IMR-90 (cell line): ENCODE measurements at regions not wholly inside any gene's neighbourhood (a gene's known extent, or its start where the extent isn't known, plus 50 kb on each side); places are given as distances from the start of the nearest gene placed in this dataset.

ENCODE experiments used
- BHLHE40 ChIP-seq: fragments of 150-350 bp; IDR thresholded peaks from 2 replicates; pipeline ENCODE4 v1.6.1; 2016; ENCODE audit warnings: mild to moderate bottlenecking, low read depth, low read length
- CTCF ChIP-seq: conservative IDR thresholded peaks from 2 replicates; pipeline ENCODE4 v1.5.1; 2012; ENCODE audit warnings: mild to moderate bottlenecking, low read depth, low read length, improper control_type of control experiment
- MAFK ChIP-seq: IDR thresholded peaks from 2 replicates; pipeline ENCODE4 v1.6.1; 2012; ENCODE audit warnings: low read depth, low read length, improper control_type of control experiment
- POLR2A ChIP-seq: IDR thresholded peaks from 2 replicates; pipeline ENCODE4 v1.6.1; 2012; ENCODE audit warnings: mild to moderate bottlenecking, low read depth, low read length
- RAD21 ChIP-seq: IDR thresholded peaks from 2 replicates; pipeline ENCODE4 v1.6.1; 2012; ENCODE audit warnings: low read length, improper control_type of control experiment
- SMC3 ChIP-seq: fragments of 150-350 bp; IDR thresholded peaks from 2 replicates; pipeline ENCODE4 v1.6.1; 2016; ENCODE audit warnings: low read depth, mild to moderate bottlenecking, antibody characterized with exemption, low read length, moderate library complexity

DNA sequence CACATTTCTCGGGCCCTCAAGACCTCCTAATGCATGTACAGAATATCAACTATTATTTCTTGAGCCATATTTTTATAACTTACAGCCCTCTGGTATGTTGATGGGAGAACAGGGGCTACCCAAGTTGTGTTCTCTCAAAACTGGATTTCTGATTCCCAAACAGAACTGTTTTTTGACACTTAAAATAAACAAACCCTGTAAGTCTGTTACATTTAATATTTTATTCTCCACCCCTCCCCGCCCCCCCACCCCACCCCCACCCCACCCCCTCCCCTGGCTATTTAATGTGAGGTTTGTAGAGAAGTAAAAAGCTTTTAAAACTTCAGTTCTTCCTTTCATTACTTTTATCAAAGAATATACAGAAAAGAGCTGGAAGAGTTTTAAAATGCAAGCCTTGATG, 77.9 kb downstream of the FOXB2 start:
- TF ChIP-seq POLR2A (no peak), CTCF (no peak), MAFK (no peak), SMC3 (no peak), RAD21 (no peak), BHLHE40 (no peak)
